AG10803 (cell line): ENCODE measurements at regions not wholly inside any gene's neighbourhood (a gene's known extent, or its start where the extent isn't known, plus 50 kb on each side); places are given as distances from the start of the nearest gene placed in this dataset.

Experiments used
- DNase-seq: peaks from one replicate; pipeline ENCODE4 v3.0.0; 2010; ENCODE audit warnings: low read depth
- H3K4me3 ChIP-seq: 2 replicates; pipeline ENCODE4 v1.5.1; 2011; ENCODE audit warnings: mild to moderate bottlenecking, low read length, control low read depth
- CTCF ChIP-seq: conservative IDR thresholded peaks from 2 replicates; pipeline ENCODE4 v1.5.1; 2011; ENCODE audit warnings: mild to moderate bottlenecking, low read length, control low read depth, inconsistent platforms

- no peak for DNase-seq
- no peak overlapping the region for H3K4me3 ChIP-seq
- no peak for TF ChIP-seq CTCF
These were observed 75.0 kb upstream of the ACTRT2 start for GRCh38 chr1:2946291-2946690.

GRCh38 chr1:2946999-2947690 is 74.1 kb upstream of the ACTRT2 start:
- TF ChIP-seq CTCF: no peak
- no peak for DNase-seq
- H3K4me3 ChIP-seq: no peak overlapping the region

- no peak for TF ChIP-seq CTCF
- DNase-seq: no peak
- H3K4me3 ChIP-seq: no peak overlapping the region
These were observed 73.1 kb upstream of the ACTRT2 start for GRCh38 chr1:2948001-2948750.

GRCh38 chr1:2948751-2949680 is 72.3 kb upstream of the ACTRT2 start:
- no peak for DNase-seq
- H3K4me3 ChIP-seq: no peak overlapping the region
- TF ChIP-seq CTCF: no peak

- no peak overlapping the region for H3K4me3 ChIP-seq
- no peak for DNase-seq
- no peak for TF ChIP-seq CTCF
These were observed 71.0 kb upstream of the ACTRT2 start for GRCh38 chr1:2949966-2950925.

GRCh38 chr1:2950926-2951305 is 70.4 kb upstream of the ACTRT2 start:
- no peak overlapping the region for H3K4me3 ChIP-seq
- no peak for DNase-seq
- no peak for TF ChIP-seq CTCF
